ENCODE measurements at regions not wholly inside any gene's neighbourhood (a gene's known extent, or its start where the extent isn't known, plus 50 kb on each side); places are given as distances from the start of the nearest gene placed in this dataset.

GRCh38 chr2:101617188-101617587 lies 80.3 kb upstream of the MAP4K4 start:
- no peak for DNase-seq (ENCODE audit: low spot score, unreplicated experiment)
- H3K27me3 Mint-ChIP-seq: peaks cover 10% of the 10 kb centered on the region
- H3K4me3 Mint-ChIP-seq (ENCODE audit: low read depth): no peak overlapping the region
- TF ChIP-seq CTCF (IDR thresholded peaks at IDR 0.05; ENCODE audit: unreplicated experiment): no peak
- no peak overlapping the region for H3K27ac Mint-ChIP-seq
- H3K9me3 Mint-ChIP-seq (ENCODE audit: low read depth): no peaks in the 10 kb centered on the region
- H3K4me1 Mint-ChIP-seq (ENCODE audit: low read depth): peaks cover 13% of the 10 kb centered on the region
- no peaks in the 10 kb centered on the region for H3K36me3 Mint-ChIP-seq (ENCODE audit: insufficient read depth)

- no peak for TF ChIP-seq CTCF (IDR thresholded peaks at IDR 0.05; ENCODE audit: unreplicated experiment)
- H3K4me3 Mint-ChIP-seq (ENCODE audit: low read depth): no peak overlapping the region
- H3K27ac Mint-ChIP-seq: no peak overlapping the region
- H3K9me3 Mint-ChIP-seq (ENCODE audit: low read depth): no peaks in the 10 kb centered on the region
- no peak for DNase-seq (ENCODE audit: low spot score, unreplicated experiment)
- H3K27me3 Mint-ChIP-seq: peaks cover 10% of the 10 kb centered on the region
- no peaks in the 10 kb centered on the region for H3K36me3 Mint-ChIP-seq (ENCODE audit: insufficient read depth)
- H3K4me1 Mint-ChIP-seq (ENCODE audit: low read depth): peaks cover 11% of the 10 kb centered on the region
Observed at GRCh38 chr2:101614127-101614759, 83.3 kb upstream of the MAP4K4 start.

- Mint-ChIP-seq H3K4me1 (ENCODE audit: low read depth) (peaks cover 11% of the 10 kb centered on the region), H3K4me3 (ENCODE audit: low read depth) (no peak overlapping the region), H3K27ac (no peak overlapping the region), H3K36me3 (ENCODE audit: insufficient read depth) (no peaks in the 10 kb centered on the region), H3K9me3 (ENCODE audit: low read depth) (no peaks in the 10 kb centered on the region), H3K27me3 (peaks cover 7% of the 10 kb centered on the region)
- DNase-seq (ENCODE audit: low spot score, unreplicated experiment): no peak
- no peak for TF ChIP-seq CTCF (IDR thresholded peaks at IDR 0.05; ENCODE audit: unreplicated experiment)
Observed at GRCh38 chr2:101613056-101613704, 84.3 kb upstream of the MAP4K4 start.

GRCh38 chr2:101612019-101612418 lies 85.5 kb upstream of the MAP4K4 start:
- Mint-ChIP-seq H3K4me3 (ENCODE audit: low read depth) (no peak overlapping the region), H3K4me1 (ENCODE audit: low read depth) (peaks cover 7% of the 10 kb centered on the region), H3K36me3 (ENCODE audit: insufficient read depth) (no peaks in the 10 kb centered on the region), H3K9me3 (ENCODE audit: low read depth) (no peaks in the 10 kb centered on the region), H3K27ac (no peak overlapping the region), H3K27me3 (peaks cover under 1% of the 10 kb centered on the region)
- TF ChIP-seq CTCF (IDR thresholded peaks at IDR 0.05; ENCODE audit: unreplicated experiment): no peak
- DNase-seq (ENCODE audit: low spot score, unreplicated experiment): no peak

- H3K36me3 Mint-ChIP-seq (ENCODE audit: insufficient read depth): no peaks in the 10 kb centered on the region
- DNase-seq (ENCODE audit: low spot score, unreplicated experiment): no peak
- no peaks in the 10 kb centered on the region for H3K27me3 Mint-ChIP-seq
- H3K4me1 Mint-ChIP-seq (ENCODE audit: low read depth): peaks cover 3% of the 10 kb centered on the region
- H3K9me3 Mint-ChIP-seq (ENCODE audit: low read depth): peaks cover 5% of the 10 kb centered on the region
- no peak overlapping the region for H3K4me3 Mint-ChIP-seq (ENCODE audit: low read depth)
- no peak for TF ChIP-seq CTCF (IDR thresholded peaks at IDR 0.05; ENCODE audit: unreplicated experiment)
- H3K27ac Mint-ChIP-seq: no peak overlapping the region
Observed at GRCh38 chr2:101610750-101611315, 86.7 kb upstream of the MAP4K4 start.
